Peyer's patch (tissue), 4 donors: ENCODE measurements at regions not wholly inside any gene's neighbourhood (a gene's known extent, or its start where the extent isn't known, plus 50 kb on each side); places are given as distances from the start of the nearest gene placed in this dataset.

Experiments used
- CTCF ChIP-seq, 6 experiments: fragments of 450-650 bp in 4 of 6; fragments of 200-600 bp in 2 of 6; sonication (generic) in 1 of 6; IDR thresholded peaks; one replicate each; pipeline ENCODE4 v1.5.1; 2017 to 2019; ENCODE audit warnings: antibody characterized with exemption in 6 of 6, mild to moderate bottlenecking in 3 of 6, moderate library complexity in 1 of 6
- POLR2A ChIP-seq, 2 donors: fragments of 450-650 bp; IDR thresholded peaks; one replicate each; pipeline ENCODE4 v1.5.1; 2017; ENCODE audit warnings: antibody characterized with exemption in 2 of 2, mild to moderate bottlenecking in 2 of 2, moderate library complexity in 2 of 2

GRCh38 chr6:67639161-67639560 is 995.9 kb upstream of the ADGRB3 start:
- TF ChIP-seq CTCF (IDR thresholded peaks at IDR 0.05) (no peak), POLR2A (IDR thresholded peaks at IDR 0.05) (no peak)
